ENCODE measurements at regions not wholly inside any gene's neighbourhood (a gene's known extent, or its start where the extent isn't known, plus 50 kb on each side); places are given as distances from the start of the nearest gene placed in this dataset.
A peak's percentile ranks its signal among the peaks of the same experiment; 100 is the strongest.
"Not testable (repeated sequence)": the region's sequence is repeated elsewhere in the genome, so short reads cannot be mapped to it uniquely, and the experiment has no call there.

DNA sequence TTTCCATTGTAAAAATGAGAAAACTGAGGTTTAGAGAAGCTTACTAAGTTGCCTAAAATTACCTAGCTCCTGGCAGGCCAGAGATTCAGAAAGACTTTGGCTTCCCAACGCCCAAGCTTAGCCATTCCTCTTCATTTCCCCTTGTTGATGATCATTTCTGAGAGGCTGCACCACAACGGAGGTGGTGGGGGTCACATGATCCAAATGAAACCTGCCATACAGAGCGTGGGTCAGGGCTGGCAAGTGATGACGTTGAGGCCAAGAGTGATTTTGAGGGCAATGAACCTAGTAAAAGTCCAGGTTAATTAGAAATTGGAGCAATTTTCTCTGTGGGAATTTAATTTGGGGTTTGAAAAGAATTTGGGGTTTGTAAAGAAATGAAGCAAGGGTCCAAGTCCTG lies 109.9 kb downstream of the TMEM182 start:
- no peaks in the 10 kb centered on the region for H3K9me3 ChIP-seq
- ChIA-PET CTCF (interaction anchor here (0.8 to 1.8 kb wide), 4 partner anchors 30 to 285 kb away, joined by 3 to 7 read pairs (median 5); no protein-coding TSS in a partner anchor), POLR2A (no interaction called here)
- Mint-ChIP-seq H3K4me3 (ENCODE audit: unreplicated experiment) (no peak overlapping the region), H3K27me3 (ENCODE audit: insufficient read depth, unreplicated experiment) (no peaks in the 10 kb centered on the region), H3K36me3 (ENCODE audit: insufficient read depth, unreplicated experiment) (no peaks in the 10 kb centered on the region), H3K9me3 (ENCODE audit: unreplicated experiment) (peaks cover 6% of the 10 kb centered on the region), H3K4me1 (ENCODE audit: low read depth, unreplicated experiment) (no peaks in the 10 kb centered on the region), H3K27ac (ENCODE audit: unreplicated experiment) (no peak overlapping the region)
- intact Hi-C loops (cut with micrococcal nuclease; ENCODE audit: unreplicated experiment), result loop anchor here (1.0 kb wide), 2 partner anchors 30 to 118 kb away; no protein-coding TSS in a partner anchor
- TF ChIP-seq, protein P1, sequence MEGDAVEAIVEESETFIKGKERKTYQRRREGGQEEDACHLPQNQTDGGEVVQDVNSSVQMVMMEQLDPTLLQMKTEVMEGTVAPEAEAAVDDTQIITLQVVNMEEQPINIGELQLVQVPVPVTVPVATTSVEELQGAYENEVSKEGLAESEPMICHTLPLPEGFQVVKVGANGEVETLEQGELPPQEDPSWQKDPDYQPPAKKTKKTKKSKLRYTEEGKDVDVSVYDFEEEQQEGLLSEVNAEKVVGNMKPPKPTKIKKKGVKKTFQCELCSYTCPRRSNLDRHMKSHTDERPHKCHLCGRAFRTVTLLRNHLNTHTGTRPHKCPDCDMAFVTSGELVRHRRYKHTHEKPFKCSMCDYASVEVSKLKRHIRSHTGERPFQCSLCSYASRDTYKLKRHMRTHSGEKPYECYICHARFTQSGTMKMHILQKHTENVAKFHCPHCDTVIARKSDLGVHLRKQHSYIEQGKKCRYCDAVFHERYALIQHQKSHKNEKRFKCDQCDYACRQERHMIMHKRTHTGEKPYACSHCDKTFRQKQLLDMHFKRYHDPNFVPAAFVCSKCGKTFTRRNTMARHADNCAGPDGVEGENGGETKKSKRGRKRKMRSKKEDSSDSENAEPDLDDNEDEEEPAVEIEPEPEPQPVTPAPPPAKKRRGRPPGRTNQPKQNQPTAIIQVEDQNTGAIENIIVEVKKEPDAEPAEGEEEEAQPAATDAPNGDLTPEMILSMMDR (IDR thresholded peaks at IDR 0.05; ENCODE audit: insufficient read depth in 1 of 2, low read depth in 1 of 2, low read length in 1 of 2, severe bottlenecking in 1 of 2, unreplicated experiment in 1 of 2), result no peak
- H3K4me1 ChIP-seq, result no peaks in the 10 kb centered on the region
- no peaks in the 10 kb centered on the region for H3K36me3 ChIP-seq (ENCODE audit: control insufficient read depth, insufficient read depth, low read length)
- H3K4me3 ChIP-seq (ENCODE audit: low read depth, low read length), result no peak overlapping the region
- BruUV-seq (replicated peaks), result no TSS peak
- no peak for DNase-seq
- no peaks in the 10 kb centered on the region; the same call in 1 of the 2 replicates for H3K27me3 ChIP-seq (replicated peaks; ENCODE audit: control insufficient read depth, insufficient read depth, low read length)

DNA sequence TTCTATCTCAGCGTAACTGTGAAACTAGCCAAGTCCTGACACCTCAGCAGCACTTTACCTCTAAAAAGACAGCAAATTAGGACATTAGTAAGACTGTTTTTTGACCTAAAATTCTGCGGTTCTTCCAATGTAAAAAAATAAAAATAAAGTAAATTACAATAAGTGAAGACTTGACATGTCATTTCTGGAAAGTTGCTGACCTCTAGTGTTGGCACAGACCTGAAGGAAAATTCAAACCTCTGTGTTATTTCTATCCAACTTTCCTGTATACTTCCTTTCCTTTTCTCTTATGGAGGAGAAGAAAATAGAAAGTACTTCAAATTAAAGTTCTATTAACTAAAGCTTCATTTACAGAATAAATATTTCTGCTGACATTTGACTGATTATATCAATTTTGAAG lies 110.6 kb downstream of the TMEM182 start:
- H3K4me3 Mint-ChIP-seq (ENCODE audit: unreplicated experiment), result no peak overlapping the region
- peaks cover 4% of the 10 kb centered on the region for H3K27me3 Mint-ChIP-seq (ENCODE audit: insufficient read depth, unreplicated experiment)
- peaks cover 6% of the 10 kb centered on the region for H3K9me3 Mint-ChIP-seq (ENCODE audit: unreplicated experiment)
- DNase-seq, result no peak
- BruUV-seq (replicated peaks), result no TSS peak
- H3K36me3 ChIP-seq (ENCODE audit: control insufficient read depth, insufficient read depth, low read length), result no peaks in the 10 kb centered on the region
- CTCF ChIA-PET, result interaction anchor here (0.8 to 1.8 kb wide), 4 partner anchors 31 to 286 kb away, joined by 3 to 7 read pairs (median 5); no protein-coding TSS in a partner anchor
- no peak overlapping the region for H3K4me3 ChIP-seq (ENCODE audit: low read depth, low read length)
- intact Hi-C loops (cut with micrococcal nuclease; ENCODE audit: unreplicated experiment), result loop anchor here (1.0 kb wide), 2 partner anchors 31 to 119 kb away; no protein-coding TSS in a partner anchor
- no peaks in the 10 kb centered on the region for H3K4me1 ChIP-seq
- no peaks in the 10 kb centered on the region for H3K36me3 Mint-ChIP-seq (ENCODE audit: insufficient read depth, unreplicated experiment)
- no peaks in the 10 kb centered on the region; the same call in 1 of the 2 replicates for H3K27me3 ChIP-seq (replicated peaks; ENCODE audit: control insufficient read depth, insufficient read depth, low read length)
- POLR2A ChIA-PET, result no interaction called here
- H3K4me1 Mint-ChIP-seq (ENCODE audit: low read depth, unreplicated experiment), result no peaks in the 10 kb centered on the region
- no peak overlapping the region for H3K27ac Mint-ChIP-seq (ENCODE audit: unreplicated experiment)
- H3K9me3 ChIP-seq, result no peaks in the 10 kb centered on the region
- TF ChIP-seq, protein P1 (IDR thresholded peaks at IDR 0.05; ENCODE audit: insufficient read depth in 1 of 2, low read depth in 1 of 2, low read length in 1 of 2, severe bottlenecking in 1 of 2, unreplicated experiment in 1 of 2), result peak; percentile 22 to 37

DNA sequence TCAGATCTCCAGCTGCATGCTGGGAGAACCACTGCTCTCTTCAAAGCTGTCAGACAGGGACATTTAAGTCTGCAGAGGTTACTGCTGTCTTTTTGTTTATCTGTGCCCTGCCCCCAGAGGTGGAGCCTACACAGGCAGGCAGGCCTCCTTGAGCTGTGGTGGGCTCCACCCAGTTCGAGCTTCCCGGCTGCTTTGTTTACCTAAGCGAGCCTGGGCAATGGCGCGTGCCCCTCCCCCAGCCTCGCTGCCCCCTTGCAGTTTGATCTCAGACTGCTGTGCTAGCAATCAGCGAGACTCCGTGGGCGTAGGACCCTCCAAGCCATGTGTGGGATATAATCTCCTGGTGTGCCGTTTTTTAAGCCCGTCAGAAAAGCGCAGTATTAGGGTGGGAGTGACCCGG lies 117.7 kb downstream of the TMEM182 start:
- intact Hi-C loops (cut with micrococcal nuclease; ENCODE audit: unreplicated experiment); H3K27ac Mint-ChIP-seq (ENCODE audit: unreplicated experiment); H3K9me3 ChIP-seq; H3K4me1 ChIP-seq; POLR2A ChIA-PET; H3K4me1 Mint-ChIP-seq (ENCODE audit: low read depth, unreplicated experiment); CTCF ChIA-PET; BruUV-seq (replicated peaks); H3K4me3 Mint-ChIP-seq (ENCODE audit: unreplicated experiment); DNase-seq; H3K36me3 ChIP-seq (ENCODE audit: control insufficient read depth, insufficient read depth, low read length); H3K9me3 Mint-ChIP-seq (ENCODE audit: unreplicated experiment); H3K27me3 ChIP-seq (replicated peaks; ENCODE audit: control insufficient read depth, insufficient read depth, low read length); H3K27me3 Mint-ChIP-seq (ENCODE audit: insufficient read depth, unreplicated experiment); H3K36me3 Mint-ChIP-seq (ENCODE audit: insufficient read depth, unreplicated experiment); H3K4me3 ChIP-seq (ENCODE audit: low read depth, low read length): not testable (repeated sequence)

DNA sequence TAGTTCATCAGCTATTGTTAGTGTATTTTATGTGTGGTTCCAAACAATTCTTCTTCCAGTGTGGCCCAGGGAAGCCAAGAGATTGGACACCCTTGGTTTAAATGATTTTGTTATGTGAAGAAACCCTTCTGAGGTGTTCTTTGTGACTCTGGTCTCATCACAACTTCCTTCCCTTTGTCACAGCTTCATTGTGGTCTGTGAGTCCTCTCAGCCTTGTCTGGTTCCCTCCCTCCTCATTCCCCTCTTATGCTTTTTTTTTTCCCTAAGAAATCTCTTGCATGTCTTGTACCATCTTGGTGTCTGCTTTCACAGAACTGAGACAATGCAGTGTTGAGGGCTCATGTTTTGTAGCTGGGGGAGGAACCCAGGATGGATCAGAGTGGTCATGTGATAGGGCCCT lies 118.9 kb downstream of the TMEM182 start:
- no peak for DNase-seq
- H3K36me3 ChIP-seq (ENCODE audit: control insufficient read depth, insufficient read depth, low read length), result no peaks in the 10 kb centered on the region
- no peak overlapping the region for H3K4me3 Mint-ChIP-seq (ENCODE audit: unreplicated experiment)
- H3K27me3 ChIP-seq (replicated peaks; ENCODE audit: control insufficient read depth, insufficient read depth, low read length), result no peaks in the 10 kb centered on the region
- ChIA-PET POLR2A (no interaction called here), CTCF (no interaction called here)
- H3K4me1 ChIP-seq, result no peaks in the 10 kb centered on the region
- no peaks in the 10 kb centered on the region for H3K36me3 Mint-ChIP-seq (ENCODE audit: insufficient read depth, unreplicated experiment)
- TF ChIP-seq, protein P1 (IDR thresholded peaks at IDR 0.05; ENCODE audit: insufficient read depth in 1 of 2, low read depth in 1 of 2, low read length in 1 of 2, severe bottlenecking in 1 of 2, unreplicated experiment in 1 of 2), result no peak
- H3K4me1 Mint-ChIP-seq (ENCODE audit: low read depth, unreplicated experiment), result no peaks in the 10 kb centered on the region
- intact Hi-C loops (cut with micrococcal nuclease; ENCODE audit: unreplicated experiment), result no loop called here
- BruUV-seq (replicated peaks), result no TSS peak
- no peak overlapping the region for H3K4me3 ChIP-seq (ENCODE audit: low read depth, low read length)
- H3K9me3 ChIP-seq, result no peaks in the 10 kb centered on the region
- peaks cover 9% of the 10 kb centered on the region for H3K27me3 Mint-ChIP-seq (ENCODE audit: insufficient read depth, unreplicated experiment)
- no peaks in the 10 kb centered on the region for H3K9me3 Mint-ChIP-seq (ENCODE audit: unreplicated experiment)
- no peak overlapping the region for H3K27ac Mint-ChIP-seq (ENCODE audit: unreplicated experiment)
